Kidney capillary endothelial cell (primary cell): ENCODE measurements at regions not wholly inside any gene's neighbourhood (a gene's known extent, or its start where the extent isn't known, plus 50 kb on each side); places are given as distances from the start of the nearest gene placed in this dataset.
"Not testable (repeated sequence)": the region's sequence is repeated elsewhere in the genome, so short reads cannot be mapped to it uniquely, and the experiment has no call there.

Experiments used
- DNase-seq: peaks from one replicate; pipeline ENCODE4 v3.0.0-alpha.2; 2018; ENCODE audit warnings: low spot score

DNA sequence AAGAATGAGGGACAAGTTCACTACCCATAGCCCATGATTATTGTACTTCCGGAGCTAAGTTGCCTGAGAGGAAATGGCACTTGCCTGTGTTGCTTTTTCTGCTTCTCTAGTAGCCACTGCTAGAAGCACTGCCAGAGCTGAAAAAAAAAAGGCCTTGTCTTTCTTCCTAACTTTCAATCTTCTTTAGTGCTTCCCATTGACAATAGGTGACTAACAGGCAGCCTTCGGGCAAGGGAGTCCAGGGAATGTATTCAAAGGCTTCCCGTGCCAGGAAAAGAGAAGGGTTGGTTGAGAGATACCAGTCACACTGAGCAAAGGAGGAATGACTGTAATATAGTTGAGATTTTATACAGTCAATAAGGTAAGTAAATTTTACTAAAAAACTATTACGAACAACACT is 242.0 kb downstream of the CALCRL start:
- DNase-seq: peak; percentile 69

DNA sequence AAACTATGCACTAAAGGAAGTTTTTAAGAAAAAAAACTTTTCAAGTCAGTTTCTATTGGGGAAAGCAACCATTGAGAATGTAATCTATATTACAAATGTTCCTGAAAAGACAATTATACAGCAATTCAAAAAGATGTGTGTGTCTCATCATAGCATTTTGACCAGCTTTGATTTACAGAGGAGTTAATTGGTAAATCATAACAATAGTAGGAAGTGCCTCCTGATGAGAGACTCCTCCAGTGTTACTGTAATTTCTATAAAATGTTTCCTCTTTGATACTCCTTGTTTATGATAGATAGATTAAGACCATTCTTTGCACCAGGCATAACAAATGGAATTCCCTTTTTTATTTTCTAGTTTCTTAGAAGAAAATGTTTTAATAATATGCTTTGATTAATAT is 249.9 kb downstream of the CALCRL start:
- DNase-seq: no peak

DNA sequence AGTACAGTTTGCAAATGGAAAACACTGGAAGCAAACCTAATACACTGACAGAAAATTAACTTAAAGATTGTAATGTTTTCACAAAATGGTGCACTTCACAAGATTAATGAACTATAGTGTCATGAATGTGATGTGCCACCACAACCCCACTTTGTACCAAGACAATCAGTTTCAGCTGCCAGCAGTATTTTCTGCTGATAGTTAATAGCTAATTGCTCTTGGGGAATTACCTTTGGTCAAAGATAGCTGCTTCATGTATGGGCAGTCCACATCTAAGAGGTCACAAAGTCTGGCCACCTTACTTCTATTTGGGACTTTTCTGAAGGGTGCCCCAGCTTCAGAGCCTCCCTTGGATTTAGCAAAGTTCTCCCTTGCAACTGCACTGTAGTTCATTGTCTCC is 254.0 kb downstream of the CALCRL start:
- no peak for DNase-seq

DNA sequence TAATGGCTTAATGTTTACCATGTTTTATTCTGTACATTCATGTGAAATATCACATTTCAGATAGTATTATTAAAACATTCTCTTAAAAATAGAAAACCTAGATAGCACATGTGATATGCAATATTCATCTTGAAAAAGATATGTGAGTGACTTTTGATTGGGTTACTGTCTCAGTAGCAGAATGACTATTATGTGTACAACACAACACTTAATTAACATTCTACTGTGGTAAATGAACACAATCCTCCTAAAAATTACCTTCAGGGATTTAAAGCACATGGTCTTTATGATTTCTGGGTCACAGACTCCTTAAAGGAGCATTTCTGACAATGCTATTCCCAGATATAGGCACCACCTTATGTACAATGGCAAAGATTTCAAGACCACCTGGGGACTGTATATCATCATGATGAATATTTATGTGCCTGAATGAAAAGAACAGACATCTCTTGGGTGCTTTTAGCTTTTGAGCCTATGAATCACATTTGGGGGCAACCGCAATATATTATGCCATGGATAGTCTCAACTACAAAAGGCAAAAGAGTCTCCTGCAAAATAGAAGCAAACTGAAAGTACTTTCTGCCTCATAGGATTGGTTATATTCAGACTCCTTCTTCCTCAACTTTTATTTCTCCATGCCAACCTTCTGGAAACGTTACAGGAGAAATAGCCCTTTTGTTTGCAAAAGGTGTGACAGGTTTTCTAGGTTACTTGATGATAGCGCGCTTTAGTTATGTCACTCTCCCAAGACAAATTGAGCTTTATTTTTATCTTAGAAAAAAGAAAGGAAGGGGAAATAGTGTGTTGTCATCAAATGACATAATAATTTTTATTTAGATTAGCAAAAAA is 259.0 kb downstream of the CALCRL start:
- DNase-seq: no peak

DNA sequence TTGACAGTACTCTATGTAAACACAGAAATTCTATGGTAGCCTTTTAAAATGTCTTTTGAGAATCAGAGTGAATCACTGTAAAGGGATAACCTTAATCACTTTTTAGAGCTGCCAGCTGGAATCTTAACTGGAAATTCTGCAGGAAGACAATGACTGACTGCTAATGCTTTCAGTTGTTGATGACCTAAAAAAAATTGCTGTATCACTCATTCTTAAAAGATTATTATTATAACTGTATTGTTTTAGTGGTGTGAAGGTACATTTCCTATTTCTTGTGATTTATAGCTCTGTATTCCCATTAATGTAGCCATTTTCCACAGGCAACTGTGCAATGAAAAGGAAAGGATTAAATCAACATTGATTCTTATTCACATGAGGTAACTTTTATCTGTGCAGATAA is 260.5 kb downstream of the CALCRL start:
- DNase-seq: no peak

DNA sequence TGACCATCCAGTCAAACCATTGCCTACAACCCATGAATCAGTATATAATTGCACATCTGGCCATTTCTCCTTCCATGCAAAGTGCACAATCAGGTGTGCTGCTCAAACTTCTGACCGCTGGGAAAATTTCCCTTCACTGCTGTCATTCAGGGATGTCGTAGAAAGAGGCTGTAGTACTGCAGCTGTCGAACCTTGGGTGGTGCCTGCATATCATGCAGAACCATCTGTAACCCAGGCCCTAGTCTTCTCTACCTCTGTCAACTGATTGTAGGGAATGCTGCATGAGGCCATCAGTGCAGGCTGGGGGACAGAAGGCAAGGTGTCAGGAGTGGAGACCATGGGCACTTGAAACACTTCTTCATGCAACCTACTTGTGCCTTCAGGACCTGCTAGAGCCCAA is 267.5 kb downstream of the CALCRL start:
- no peak for DNase-seq

DNA sequence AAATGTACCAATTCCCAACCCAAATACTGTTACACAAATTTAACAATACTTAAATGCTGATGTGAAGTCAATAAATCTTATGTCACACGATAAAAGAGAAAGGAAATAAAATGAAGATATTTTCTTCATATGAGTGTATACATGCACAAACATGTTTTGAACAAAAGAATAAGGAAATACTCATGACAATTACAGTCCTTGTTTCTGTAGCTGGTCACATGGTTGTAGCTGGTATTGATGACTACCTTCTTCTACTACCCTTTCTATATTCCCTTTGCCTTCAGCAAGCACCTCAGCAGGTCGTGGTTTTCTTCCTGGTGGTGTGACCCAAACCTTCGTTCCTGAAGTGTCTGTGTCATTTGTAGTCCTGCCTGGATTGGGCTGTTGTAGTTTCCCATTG is 269.2 kb downstream of the CALCRL start:
- not testable (repeated sequence) for DNase-seq

DNA sequence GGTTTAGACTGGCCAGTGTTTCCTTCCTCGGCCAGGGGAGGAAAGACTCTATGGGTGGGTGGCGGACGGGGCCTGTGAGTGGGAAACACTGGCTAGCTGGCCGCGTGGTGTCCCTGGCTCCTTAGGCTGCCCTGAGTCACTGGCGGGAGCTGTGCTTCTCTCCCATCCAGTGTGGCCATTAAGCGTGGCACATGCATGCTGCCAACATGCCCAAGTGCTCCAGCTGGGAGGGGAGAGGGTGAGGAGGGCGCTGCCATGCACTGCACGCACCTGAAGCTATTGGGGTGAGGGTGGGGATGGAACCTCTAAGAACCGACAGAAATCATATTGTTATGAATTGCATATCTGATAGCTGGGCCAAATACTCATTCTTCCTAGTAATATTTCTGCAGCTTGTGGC is 270.8 kb downstream of the CALCRL start:
- no peak for DNase-seq

DNA sequence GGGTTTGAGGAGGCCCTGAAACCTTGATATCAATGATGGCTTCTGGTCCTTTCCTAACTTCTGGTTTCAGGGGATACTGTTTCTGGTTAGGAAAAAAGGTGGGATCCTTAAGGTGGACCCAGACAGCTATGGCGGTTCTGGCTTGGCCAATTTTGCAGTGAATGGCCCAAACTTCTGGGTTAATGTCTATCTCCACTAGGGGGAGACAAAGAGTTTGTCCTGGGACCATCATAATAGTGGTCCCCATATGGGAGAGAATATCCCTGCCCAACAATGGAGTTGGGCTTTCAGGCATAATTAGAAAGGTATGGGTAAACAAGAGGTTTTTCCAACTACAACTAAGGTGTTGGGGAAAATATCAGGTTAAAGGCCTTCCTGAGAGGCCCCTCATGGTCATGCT is 273.5 kb downstream of the CALCRL start:
- peak; percentile 14 for DNase-seq

DNA sequence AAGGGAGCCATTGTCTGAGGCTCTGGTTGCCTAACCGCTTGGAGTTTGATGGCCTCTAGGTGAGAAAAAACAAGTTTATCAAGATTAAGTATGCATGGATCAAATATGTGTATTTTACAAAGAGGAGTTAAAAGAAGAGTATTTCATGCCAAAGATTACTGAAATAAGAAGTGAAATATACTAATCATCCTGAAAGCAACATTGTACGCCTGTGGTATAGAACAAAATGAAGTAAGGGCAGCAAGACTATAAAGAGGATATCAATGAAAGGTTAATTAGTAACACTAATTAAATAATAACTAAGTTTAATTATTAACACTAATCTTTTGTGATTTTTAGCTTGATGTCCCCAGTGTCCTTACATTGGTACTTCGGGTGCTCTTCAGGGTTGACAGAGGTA is 276.7 kb downstream of the CALCRL start:
- no peak for DNase-seq

DNA sequence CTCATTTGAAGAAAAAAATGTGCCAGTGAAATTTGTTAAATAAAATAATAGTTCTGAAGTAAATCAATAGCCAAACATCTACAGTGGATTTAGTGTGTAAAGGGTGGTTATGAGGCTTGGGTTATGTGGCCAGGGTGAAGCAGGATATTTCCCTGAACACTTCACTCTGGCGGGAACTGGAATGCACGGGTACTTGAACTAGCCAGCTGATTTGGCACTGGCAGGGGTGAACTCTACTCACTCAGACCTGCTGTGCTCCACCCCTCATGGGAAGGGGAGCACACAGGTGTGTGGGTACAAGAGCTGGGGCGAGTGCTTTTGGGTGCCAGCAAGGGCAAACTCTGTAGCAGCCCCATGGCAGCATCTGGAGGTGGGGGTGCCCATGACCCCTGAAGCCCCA is 278.2 kb downstream of the CALCRL start:
- DNase-seq: no peak

DNA sequence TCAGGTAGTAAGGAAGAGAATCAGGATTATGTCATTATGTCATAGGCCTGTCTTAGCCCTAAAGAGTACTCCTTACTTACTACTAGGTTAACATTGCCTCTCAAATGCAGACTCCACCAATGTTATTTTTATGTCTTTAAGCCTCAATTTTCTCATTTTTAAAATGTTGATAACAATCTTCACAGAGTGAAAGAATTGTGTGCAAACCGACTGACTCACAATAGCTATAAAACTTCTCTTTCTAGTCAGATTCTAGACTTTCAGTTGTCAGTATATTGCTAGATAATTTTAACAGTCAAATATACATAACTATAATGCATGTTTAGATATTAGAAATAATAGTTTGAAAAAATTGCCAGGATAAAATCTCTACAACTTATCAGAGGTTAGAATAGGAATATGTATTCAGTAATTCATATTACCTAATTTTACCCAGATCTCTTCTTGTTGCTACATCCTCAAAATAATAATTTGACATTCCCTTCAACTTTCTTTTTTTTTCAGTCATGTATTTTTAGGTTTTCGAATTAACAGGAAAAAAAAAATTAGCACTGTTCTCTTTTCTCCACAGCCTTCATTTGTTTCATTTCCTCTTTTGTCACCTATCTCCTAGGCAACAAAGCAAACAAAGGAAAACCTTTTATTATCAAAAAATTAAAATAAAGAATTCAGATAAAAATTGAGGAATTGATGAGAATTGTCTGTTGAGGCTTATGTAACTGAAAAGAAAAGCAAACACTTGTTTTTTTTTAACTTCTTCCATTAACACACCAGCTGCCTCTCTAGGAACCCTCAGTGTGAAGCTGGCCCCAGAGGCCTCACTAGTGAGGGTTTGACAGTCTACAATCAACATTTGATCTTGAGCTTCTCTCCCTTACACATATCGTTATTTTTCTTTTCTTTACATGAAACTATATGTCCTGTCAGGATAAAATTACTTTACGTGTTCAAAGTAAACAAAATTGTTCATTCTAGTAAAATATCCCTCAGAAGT is 279.0 kb downstream of the CALCRL start:
- DNase-seq: no peak

DNA sequence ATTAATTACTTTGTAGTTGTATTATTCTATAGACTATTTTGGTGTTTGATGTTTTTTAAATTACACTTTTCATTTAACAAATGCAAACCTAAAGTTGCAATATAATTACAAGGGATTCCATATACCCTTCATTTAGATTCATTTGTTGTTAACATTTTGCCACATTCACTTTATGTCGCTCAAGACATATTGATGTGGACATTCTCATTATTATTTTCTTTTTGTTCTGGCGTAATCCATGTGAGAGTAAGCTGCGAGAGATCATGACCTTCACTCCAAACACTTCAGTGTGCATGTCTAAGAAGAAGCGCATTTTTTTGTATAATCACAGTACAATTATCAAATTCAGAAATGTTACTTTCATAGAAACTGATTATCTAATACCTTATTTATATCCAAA is 280.6 kb downstream of the CALCRL start:
- no peak for DNase-seq

DNA sequence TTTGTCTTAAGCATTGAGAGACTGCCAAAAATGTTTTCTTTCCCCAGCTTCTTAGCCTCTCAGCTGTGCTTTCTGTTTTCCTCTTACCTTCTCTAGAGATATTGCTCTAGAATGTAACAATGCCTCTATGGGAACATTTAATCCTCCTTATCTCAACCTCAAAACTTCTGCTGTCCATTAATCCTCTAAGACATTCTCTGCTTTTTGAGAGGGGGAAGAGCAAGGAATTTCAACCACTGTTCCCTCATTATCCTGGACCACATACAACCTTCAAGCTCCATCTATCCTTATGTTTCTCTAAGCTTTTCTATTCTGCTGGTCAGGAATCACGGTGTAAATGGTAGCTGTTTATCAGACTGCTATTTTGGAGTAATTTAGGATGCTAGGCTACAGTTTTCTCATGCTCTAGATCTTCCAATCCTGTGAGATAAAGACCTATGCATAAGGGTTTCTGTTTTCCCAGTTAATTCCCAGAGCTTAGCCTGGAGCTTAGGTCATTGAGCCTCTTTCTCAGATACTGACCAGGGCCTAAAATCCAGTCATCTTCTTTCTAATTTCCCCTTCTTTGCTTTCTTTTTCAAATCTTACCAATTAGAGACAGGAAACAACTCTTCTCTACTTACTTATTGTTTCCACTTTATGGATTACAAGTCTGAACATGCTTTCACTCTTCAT is 282.0 kb downstream of the CALCRL start:
- no peak for DNase-seq

DNA sequence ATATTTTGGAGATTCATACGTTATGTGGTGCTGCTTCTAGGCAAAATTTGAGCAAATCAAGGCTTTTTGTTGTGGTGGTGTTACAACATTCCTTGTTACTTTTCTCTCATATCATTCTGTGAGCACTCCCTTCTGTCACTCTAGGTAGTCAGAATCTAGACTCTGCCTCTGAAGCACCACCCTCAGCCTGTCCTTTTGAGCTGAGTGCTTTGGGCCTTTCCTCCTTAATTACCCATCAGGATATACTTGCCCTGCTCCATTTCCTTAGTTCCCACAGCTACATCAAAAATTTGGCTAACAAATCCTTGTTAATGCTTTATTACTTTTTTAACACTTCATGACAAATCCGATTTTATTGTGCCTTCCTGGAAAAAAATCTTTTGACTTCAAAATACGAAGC is 289.6 kb downstream of the CALCRL start:
- no peak for DNase-seq

DNA sequence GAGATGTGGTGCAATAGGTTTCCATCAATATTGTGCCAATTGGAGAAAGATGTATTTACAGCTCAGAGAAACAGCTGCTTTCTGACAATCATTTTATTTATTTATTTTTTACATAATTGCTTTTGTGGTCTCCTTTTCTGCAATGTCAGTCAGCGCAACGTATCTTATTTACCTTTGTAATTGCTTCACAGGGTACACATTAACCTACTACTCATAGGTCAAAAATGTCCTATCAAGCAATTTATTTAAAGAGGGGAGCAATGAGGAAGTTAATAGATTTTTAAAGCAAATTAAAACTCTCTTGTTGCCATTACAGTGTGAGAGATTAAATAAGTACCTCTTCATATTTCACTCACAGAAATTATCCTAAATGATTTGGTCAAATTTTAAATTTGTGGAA is 291.0 kb downstream of the CALCRL start:
- DNase-seq: no peak

DNA sequence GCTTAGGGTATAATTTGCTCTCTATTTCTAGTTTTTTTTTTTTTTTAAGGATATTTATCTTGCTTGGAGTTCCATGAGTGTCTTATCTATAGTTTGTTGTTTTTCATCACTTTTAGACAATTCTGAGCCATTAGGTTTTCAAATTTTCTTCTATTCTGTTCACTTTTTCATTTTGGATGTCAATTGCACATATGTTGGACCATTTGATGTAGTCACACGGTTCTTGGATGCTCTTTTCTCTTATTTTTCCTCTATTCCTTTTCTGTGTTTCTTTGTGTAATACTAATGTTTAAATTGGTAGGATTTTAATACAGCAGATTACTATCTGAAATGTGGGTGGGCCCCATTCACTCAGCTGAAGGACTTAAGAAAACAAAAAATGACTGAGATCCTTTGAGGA is 292.6 kb downstream of the CALCRL start:
- DNase-seq: no peak

DNA sequence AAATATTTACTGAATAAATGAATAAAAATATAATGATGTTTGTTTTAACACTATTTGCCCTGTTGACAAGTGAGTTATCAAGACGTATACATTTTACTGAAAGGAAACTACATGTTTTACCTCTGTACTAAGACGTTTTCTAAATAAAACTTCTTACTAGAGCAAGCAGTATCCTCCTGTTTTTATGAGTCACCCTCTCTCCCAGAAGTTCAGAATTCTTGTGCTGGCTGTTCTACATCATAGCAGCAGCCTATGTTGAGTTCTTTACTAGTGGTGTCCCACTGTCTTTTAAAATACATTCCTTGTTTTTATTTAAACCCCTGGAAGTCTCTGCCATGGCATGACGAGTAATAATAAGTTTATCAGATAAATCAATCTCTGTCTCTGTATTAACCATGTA is 297.4 kb downstream of the CALCRL start:
- no peak for DNase-seq

DNA sequence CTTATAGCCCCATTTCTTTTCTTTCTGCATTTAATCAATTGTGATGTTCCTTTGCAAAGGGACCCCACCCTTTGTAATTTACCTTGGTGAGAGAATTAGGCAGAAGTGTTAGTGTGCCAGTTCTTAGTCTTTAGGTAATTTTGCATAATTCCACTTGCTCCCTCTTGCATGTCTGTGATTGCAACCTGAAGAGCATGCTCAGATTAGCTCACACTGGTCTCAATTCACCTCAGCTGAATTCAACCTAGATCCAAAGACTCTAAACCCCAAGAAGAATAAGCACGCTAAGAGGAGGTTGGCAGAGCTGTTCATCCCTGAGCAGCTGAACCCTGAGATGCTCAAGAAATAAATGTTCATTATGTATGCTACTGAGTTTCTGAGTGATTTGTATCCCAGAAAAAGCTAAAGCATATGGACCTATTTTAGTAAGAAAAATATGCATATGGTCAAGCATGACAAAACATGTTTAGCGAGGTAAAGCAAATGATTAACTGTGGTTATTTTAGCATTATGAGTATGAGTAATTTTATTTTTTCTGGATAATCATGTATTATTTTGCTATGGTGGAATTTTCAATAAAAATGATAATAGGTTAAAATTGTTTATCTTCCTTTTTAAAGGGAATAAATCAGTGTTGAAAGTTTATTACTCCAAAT is 299.2 kb upstream of the ZSWIM2 start:
- DNase-seq: no peak

DNA sequence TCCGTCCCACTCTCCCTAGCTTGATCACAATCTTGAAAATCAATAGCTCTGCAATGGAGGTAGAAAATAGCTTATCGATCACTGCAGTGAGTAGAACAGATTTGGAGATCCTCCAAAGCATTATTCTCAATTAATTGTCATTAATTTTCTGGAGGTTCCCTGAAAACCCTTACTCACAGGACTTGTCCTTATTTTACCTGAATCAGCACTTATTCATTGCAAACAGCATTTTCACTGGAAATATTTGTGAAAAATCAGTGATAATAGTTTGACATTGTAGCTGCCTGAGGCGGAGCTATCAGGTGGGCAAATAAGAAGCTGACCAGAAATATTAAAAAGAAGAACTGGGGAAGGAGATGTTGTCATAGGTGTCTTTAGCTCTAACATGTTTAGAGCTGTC is 294.6 kb upstream of the ZSWIM2 start:
- DNase-seq: no peak

DNA sequence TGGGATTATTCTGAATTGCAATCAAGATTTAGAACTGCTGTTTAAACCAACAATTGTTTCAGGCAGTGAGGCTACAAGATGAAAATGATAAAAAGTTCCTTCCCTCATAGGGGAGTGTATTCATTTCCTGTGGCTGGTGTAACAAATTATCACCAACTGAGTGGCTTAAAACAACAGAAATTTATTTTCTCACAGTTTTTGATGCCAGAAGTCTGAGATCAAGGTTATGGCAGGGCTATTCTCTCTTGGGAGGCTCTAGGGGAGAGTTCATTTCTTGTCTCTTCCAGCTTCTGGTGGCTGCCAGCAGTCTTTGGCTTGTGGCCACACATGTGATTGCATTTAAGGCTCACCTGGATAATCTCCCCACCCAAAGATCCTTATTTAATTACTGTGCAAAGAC is 290.5 kb upstream of the ZSWIM2 start:
- no peak for DNase-seq

DNA sequence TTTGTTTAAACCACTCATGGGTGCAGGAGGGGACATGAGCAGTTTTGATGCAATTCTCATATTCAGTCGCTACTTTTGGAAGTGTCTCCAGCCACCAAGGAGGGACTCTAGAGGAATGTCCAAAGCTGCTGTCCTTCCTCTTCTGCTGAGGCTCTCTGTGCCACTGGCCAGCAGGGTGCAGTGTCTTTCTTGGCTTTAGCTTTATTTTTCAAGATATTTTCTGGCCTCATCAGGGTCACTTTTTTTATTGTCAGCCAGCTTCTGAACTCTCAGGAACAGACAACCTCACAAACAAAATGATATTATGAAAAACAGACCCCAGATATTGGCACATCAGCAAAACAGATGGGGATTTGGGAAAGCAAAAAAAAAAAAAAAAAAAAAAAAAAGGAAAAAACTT is 289.3 kb upstream of the ZSWIM2 start:
- peak; percentile 66 for DNase-seq
